ENCODE measurements at regions not wholly inside any gene's neighbourhood (a gene's known extent, or its start where the extent isn't known, plus 50 kb on each side); places are given as distances from the start of the nearest gene placed in this dataset.

DNA sequence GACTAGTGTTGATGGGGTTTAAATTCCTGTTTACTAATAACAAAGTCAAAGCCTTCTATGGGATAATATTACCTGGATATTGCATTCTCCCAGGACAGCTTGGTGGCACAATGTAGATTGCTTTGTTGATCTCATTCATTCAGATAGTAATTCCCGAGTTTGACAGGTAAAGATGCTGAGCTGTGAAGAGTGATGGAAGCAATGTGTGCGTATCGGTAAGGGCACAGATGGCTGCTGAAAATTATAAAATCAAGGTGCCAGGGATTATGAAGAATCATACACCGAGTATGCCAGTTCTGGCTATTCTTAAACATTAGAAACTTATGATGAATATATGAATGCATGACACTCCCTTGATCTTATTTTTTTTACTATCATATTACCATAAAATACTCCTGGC, 100.6 kb upstream of the CNTNAP4 start:
- ATAC-seq (no peak), DNase-seq (no peak)
- H3K4me3 Mint-ChIP-seq = no peak overlapping the region
- peaks cover 9% of the 10 kb centered on the region for H3K36me3 Mint-ChIP-seq
- H3K9me3 Mint-ChIP-seq = peaks cover 4 to 26% of the 10 kb centered on the region in 2 donors
- H3K27me3 ChIP-seq (ENCODE audit: control insufficient read depth, insufficient read depth, low read length) = no peaks in the 10 kb centered on the region
- 96% methylated on average over 3 of the region's 4 CpGs for WGBS (ENCODE audit: insufficient coverage)
- H3K27ac Mint-ChIP-seq = no peak overlapping the region
- no peaks in the 10 kb centered on the region for H3K4me1 Mint-ChIP-seq
- TF ChIP-seq, protein P1, sequence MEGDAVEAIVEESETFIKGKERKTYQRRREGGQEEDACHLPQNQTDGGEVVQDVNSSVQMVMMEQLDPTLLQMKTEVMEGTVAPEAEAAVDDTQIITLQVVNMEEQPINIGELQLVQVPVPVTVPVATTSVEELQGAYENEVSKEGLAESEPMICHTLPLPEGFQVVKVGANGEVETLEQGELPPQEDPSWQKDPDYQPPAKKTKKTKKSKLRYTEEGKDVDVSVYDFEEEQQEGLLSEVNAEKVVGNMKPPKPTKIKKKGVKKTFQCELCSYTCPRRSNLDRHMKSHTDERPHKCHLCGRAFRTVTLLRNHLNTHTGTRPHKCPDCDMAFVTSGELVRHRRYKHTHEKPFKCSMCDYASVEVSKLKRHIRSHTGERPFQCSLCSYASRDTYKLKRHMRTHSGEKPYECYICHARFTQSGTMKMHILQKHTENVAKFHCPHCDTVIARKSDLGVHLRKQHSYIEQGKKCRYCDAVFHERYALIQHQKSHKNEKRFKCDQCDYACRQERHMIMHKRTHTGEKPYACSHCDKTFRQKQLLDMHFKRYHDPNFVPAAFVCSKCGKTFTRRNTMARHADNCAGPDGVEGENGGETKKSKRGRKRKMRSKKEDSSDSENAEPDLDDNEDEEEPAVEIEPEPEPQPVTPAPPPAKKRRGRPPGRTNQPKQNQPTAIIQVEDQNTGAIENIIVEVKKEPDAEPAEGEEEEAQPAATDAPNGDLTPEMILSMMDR (IDR thresholded peaks at IDR 0.05) = no peak
- no peaks in the 10 kb centered on the region for H3K36me3 ChIP-seq (ENCODE audit: control insufficient read depth, insufficient read depth, low read length)
- H3K4me1 ChIP-seq (ENCODE audit: control insufficient read depth, insufficient read depth, low read length) = no peaks in the 10 kb centered on the region
- no peak overlapping the region for H3K27ac ChIP-seq (ENCODE audit: low read length)
- no peaks in the 10 kb centered on the region for H3K9me3 ChIP-seq (ENCODE audit: control insufficient read depth, insufficient read depth, low read length)
- intact Hi-C loops (cut with micrococcal nuclease) = no loop called here
- H3K27me3 Mint-ChIP-seq (ENCODE audit: low read depth in 2 of 2) = no peaks in the 10 kb centered on the region
- H3K4me3 ChIP-seq (ENCODE audit: low read length) = no peak overlapping the region

DNA sequence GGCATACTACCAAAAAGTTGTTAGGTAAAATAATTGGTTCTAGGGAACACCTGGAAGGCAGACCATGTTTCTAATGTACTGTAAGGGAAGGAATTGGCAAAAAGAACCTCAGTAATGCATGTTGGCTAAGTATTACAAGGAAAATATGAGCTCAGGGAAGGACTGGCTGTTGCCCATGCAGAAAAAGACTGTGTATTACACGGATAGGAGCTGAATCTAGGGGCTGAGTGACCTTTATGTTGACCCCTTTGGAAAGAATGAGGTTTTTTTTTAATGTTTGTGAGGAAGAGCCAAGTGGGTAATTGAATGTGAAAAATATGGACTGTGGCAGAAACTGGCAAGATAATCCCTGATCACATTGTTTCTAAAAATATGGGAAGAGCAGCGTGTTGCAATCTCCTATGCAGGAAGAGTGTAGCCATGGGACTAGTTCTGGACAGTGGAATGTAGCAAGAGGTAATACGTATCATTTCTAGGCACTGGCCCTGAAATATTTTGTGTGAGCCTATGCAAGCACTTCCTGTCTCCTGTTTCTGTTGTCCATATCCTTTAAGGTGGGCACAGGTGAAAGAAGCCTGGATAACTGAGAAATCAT, 95.1 kb upstream of the CNTNAP4 start:
- Histone ChIP-seq H3K4me3 (ENCODE audit: low read length) (no peak overlapping the region), H3K4me1 (ENCODE audit: control insufficient read depth, insufficient read depth, low read length) (no peaks in the 10 kb centered on the region), H3K9me3 (ENCODE audit: control insufficient read depth, insufficient read depth, low read length) (peaks cover 4% of the 10 kb centered on the region), H3K27me3 (ENCODE audit: control insufficient read depth, insufficient read depth, low read length) (no peaks in the 10 kb centered on the region), H3K36me3 (ENCODE audit: control insufficient read depth, insufficient read depth, low read length) (no peaks in the 10 kb centered on the region), H3K27ac (ENCODE audit: low read length) (no peak overlapping the region)
- DNase-seq (no peak), ATAC-seq (no peak)
- Mint-ChIP-seq H3K36me3 (peaks cover 7% of the 10 kb centered on the region), H3K27ac (no peak overlapping the region), H3K9me3 (peaks cover 8 to 21% of the 10 kb centered on the region in 2 donors), H3K4me1 (no peaks in the 10 kb centered on the region), H3K4me3 (no peak overlapping the region), H3K27me3 (ENCODE audit: low read depth in 2 of 2) (no peaks in the 10 kb centered on the region)
- intact Hi-C loops (cut with micrococcal nuclease) = no loop called here
- TF ChIP-seq, protein P1 (IDR thresholded peaks at IDR 0.05) = no peak
- WGBS (ENCODE audit: insufficient coverage) = 63% methylated on average over 3 of the region's 3 CpGs

DNA sequence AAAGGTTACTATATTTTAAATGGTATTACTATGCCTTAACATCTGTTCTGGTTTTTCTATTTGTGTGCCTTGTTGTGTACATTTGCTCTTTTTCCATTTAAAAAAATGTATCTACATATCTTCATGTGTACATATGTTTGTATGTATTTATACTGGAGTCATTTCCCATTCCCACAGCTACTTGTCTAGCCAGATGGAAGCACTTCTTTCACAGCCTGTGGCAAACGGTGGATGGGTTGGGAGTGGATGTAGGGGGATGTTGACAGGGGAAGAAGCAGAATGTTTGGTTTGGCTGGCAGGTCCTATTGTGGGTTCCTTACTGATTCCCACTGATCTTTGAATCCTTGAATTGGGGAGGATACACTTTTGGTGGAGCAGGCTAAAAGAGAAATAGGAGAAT, 93.6 kb upstream of the CNTNAP4 start:
- Mint-ChIP-seq H3K4me1 (no peaks in the 10 kb centered on the region), H3K36me3 (peaks cover 7% of the 10 kb centered on the region), H3K27ac (no peak overlapping the region), H3K4me3 (no peak overlapping the region), H3K27me3 (ENCODE audit: low read depth in 2 of 2) (no peaks in the 10 kb centered on the region), H3K9me3 (peaks cover 12 to 25% of the 10 kb centered on the region in 2 donors)
- WGBS (ENCODE audit: insufficient coverage) = 40% methylated on average over 1 of the region's 1 CpG
- no peak overlapping the region for H3K4me3 ChIP-seq (ENCODE audit: low read length)
- intact Hi-C loops (cut with micrococcal nuclease) = no loop called here
- H3K36me3 ChIP-seq (ENCODE audit: control insufficient read depth, insufficient read depth, low read length) = no peaks in the 10 kb centered on the region
- DNase-seq (no peak), ATAC-seq (no peak)
- TF ChIP-seq, protein P1 (IDR thresholded peaks at IDR 0.05) = no peak
- no peaks in the 10 kb centered on the region for H3K4me1 ChIP-seq (ENCODE audit: control insufficient read depth, insufficient read depth, low read length)
- H3K27me3 ChIP-seq (ENCODE audit: control insufficient read depth, insufficient read depth, low read length) = no peaks in the 10 kb centered on the region
- H3K27ac ChIP-seq (ENCODE audit: low read length) = no peak overlapping the region
- peaks cover 4% of the 10 kb centered on the region for H3K9me3 ChIP-seq (ENCODE audit: control insufficient read depth, insufficient read depth, low read length)

DNA sequence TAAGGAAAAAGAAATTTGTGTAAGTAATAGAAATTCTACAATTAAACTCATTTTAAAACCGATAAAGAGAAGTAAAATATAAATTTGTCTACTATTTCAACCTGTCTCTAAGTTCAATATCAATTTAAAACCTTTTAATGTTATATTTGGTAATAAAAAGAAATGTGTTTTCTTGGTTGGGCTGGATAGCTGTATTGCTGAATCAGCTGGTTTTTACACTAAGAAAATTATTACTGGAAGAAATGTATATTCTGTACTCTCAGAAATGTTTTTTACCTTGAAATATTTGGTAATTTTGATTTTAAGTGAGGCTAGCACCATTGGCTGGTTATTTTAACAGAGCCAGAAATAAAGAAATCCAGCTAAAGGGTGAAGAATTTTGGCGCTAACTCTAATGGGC, 87.1 kb upstream of the CNTNAP4 start:
- no peaks in the 10 kb centered on the region for H3K27me3 ChIP-seq (ENCODE audit: control insufficient read depth, insufficient read depth, low read length)
- Mint-ChIP-seq H3K27ac (no peak overlapping the region), H3K9me3 (peaks cover 20 to 23% of the 10 kb centered on the region in 2 donors), H3K4me1 (no peaks in the 10 kb centered on the region), H3K27me3 (ENCODE audit: low read depth in 2 of 2) (no peaks in the 10 kb centered on the region), H3K36me3 (no peaks in the 10 kb centered on the region), H3K4me3 (no peak overlapping the region)
- 83% methylated on average over 1 of the region's 2 CpGs for WGBS (ENCODE audit: insufficient coverage)
- TF ChIP-seq, protein P1 (IDR thresholded peaks at IDR 0.05) = no peak
- ATAC-seq = no peak
- no peak for DNase-seq
- H3K4me3 ChIP-seq (ENCODE audit: low read length) = no peak overlapping the region
- H3K9me3 ChIP-seq (ENCODE audit: control insufficient read depth, insufficient read depth, low read length) = peaks cover 6% of the 10 kb centered on the region
- intact Hi-C loops (cut with micrococcal nuclease) = no loop called here
- no peaks in the 10 kb centered on the region for H3K36me3 ChIP-seq (ENCODE audit: control insufficient read depth, insufficient read depth, low read length)
- no peaks in the 10 kb centered on the region for H3K4me1 ChIP-seq (ENCODE audit: control insufficient read depth, insufficient read depth, low read length)
- H3K27ac ChIP-seq (ENCODE audit: low read length) = no peak overlapping the region

All from natural killer cell (primary cell).